Spleen (tissue), 11 donors: ENCODE measurements at regions not wholly inside any gene's neighbourhood (a gene's known extent, or its start where the extent isn't known, plus 50 kb on each side); places are given as distances from the start of the nearest gene placed in this dataset.
A peak's percentile ranks its signal among the peaks of the same experiment; 100 is the strongest.

Source experiments
- DNase-seq: peaks from one replicate; pipeline ENCODE4 v3.0.0-alpha.2; 2020
- H3K27ac ChIP-seq, 8 donors: fragments of 200-600 bp; sonication (generic) in 7 of 8; 1 replicate in 4 of 8; 2 replicates in 4 of 8; pipeline versions ENCODE4 v1.5.0 to v1.8.0; 2016 to 2021; ENCODE audit warnings: inconsistent platforms in 4 of 8, mild to moderate bottlenecking in 4 of 8, moderate library complexity in 1 of 8
- H3K27me3 ChIP-seq, 7 donors: fragments of 200-600 bp; sonication (generic) in 6 of 7; replicated peaks in 1 of 7; 1 replicate in 4 of 7; 2 replicates in 3 of 7; pipeline versions ENCODE4 v1.5.0 to v1.8.0; 2016 to 2021; ENCODE audit warnings: inconsistent platforms in 3 of 7, mild to moderate bottlenecking in 1 of 7
- H3K36me3 ChIP-seq, 6 donors: fragments of 200-600 bp; sonication (generic) in 5 of 6; 1 replicate in 4 of 6; 2 replicates in 2 of 6; pipeline versions ENCODE4 v1.5.0 to v1.8.0; 2016 to 2021; ENCODE audit warnings: inconsistent platforms in 2 of 6
- H3K4me1 ChIP-seq, 6 donors: fragments of 200-600 bp; sonication (generic) in 5 of 6; 1 replicate in 3 of 6; 2 replicates in 3 of 6; pipeline versions ENCODE4 v1.5.0 to v1.8.0; 2016 to 2021; ENCODE audit warnings: inconsistent platforms in 3 of 6
- H3K4me3 ChIP-seq, 8 donors: fragments of 200-600 bp; sonication (generic) in 7 of 8; 1 replicate in 4 of 8; 2 replicates in 4 of 8; pipeline versions ENCODE4 v1.5.0 to v1.8.0; 2016 to 2021; ENCODE audit warnings: inconsistent platforms in 4 of 8, mild to moderate bottlenecking in 4 of 8, moderate library complexity in 2 of 8
- H3K9me3 ChIP-seq, 8 donors: fragments of 200-600 bp; sonication (generic) in 7 of 8; 1 replicate in 4 of 8; 2 replicates in 4 of 8; pipeline versions ENCODE4 v1.5.0 to v1.8.0; 2016 to 2021; ENCODE audit warnings: inconsistent platforms in 4 of 8
- POLR2A ChIP-seq, 3 donors: fragments of 450-650 bp; IDR thresholded peaks; one replicate each; pipeline ENCODE4 v1.5.1; 2017; ENCODE audit warnings: antibody characterized with exemption in 3 of 3, mild to moderate bottlenecking in 1 of 3
- POLR2AphosphoS5 ChIP-seq, 3 donors: sonication (generic); formaldehyde crosslinking; IDR thresholded peaks; one replicate each; pipeline ENCODE4 v1.5.1; 2017; ENCODE audit warnings: antibody characterized with exemption in 3 of 3
- WGBS, 5 donors: extraction: QIAGEN DNeasy Blood & Tissue Kit in 3 of 5; methylation state at CpG; one replicate each; pipeline versions ENCODE4 v1.1.5 to v1.1.7; 2013 to 2018; 5-methylcytosine and 5-hydroxymethylcytosine counted together
- intact Hi-C: fragments of 100-400 bp; cut with DNase I; formaldehyde crosslinking; loops from one replicate; pipeline ENCODE4 v1.15.0; 2023; ENCODE audit warnings: low total_unique reads
- TF ChIP-seq, protein P1 (sequence below), 11 experiments: fragments of 200-600 bp in 7 of 11; fragments of 450-650 bp in 4 of 11; sonication (generic) in 4 of 11; IDR thresholded peaks in 8 of 11; conservative IDR thresholded peaks in 3 of 11; 1 replicate in 7 of 11; 2 replicates in 4 of 11; pipeline versions ENCODE4 v1.4.0 to v1.8.0; 2016 to 2021; ENCODE audit warnings: antibody characterized with exemption in 11 of 11, inconsistent platforms in 4 of 11, mild to moderate bottlenecking in 1 of 11
- donor health status: healthy with polysubstance abuse.
- donor health status: DM: no; HTN: no; CAD: no; lungs with moderate emphysema.
- donor health status: DM: no; HTN: no; CAD: no.
- donor health status: Bipolar disorder and iron deficiency.
- donor health status: healthy.
- donor health status: DM: no; HTN: no; CAD: no.
- donor health status: DM: yes; HTN: yes; CAD: no.

DNA sequence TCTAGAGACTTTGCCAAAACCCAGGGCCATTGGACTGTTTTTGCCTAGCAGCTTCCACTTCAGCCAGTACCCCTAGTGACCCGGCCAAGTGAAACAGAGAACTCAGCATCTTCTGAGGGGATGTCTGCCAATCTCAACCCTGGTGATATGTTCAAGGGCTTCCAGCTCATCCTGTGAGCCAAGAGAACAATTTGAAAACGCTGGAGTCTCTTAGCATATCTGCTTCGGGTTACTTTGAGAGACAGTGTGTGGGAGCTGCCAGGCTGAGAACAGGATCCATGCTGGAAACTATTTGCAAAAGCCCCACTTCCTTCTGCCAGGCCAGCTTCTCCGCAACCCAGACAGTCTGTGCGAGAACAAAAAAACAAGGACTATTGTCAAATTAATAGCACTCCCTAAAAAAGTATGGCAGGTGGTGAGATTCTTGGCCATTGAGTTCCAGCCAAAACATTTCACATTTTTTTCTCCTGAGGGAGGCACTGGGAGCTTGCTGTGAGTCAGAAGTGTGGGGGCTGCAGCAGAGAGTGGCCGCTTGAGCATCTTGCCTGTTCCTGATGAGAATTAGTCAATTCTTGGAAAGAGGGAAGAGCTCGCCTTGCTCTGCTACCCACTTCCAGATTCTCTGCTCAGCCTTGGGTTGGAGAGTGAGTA is 395.6 kb upstream of the TRIB2 start:
- H3K4me1 ChIP-seq = peaks cover 0 to 15% (median 0%) of the 10 kb centered on the region in 6 donors
- TF ChIP-seq, protein P1, sequence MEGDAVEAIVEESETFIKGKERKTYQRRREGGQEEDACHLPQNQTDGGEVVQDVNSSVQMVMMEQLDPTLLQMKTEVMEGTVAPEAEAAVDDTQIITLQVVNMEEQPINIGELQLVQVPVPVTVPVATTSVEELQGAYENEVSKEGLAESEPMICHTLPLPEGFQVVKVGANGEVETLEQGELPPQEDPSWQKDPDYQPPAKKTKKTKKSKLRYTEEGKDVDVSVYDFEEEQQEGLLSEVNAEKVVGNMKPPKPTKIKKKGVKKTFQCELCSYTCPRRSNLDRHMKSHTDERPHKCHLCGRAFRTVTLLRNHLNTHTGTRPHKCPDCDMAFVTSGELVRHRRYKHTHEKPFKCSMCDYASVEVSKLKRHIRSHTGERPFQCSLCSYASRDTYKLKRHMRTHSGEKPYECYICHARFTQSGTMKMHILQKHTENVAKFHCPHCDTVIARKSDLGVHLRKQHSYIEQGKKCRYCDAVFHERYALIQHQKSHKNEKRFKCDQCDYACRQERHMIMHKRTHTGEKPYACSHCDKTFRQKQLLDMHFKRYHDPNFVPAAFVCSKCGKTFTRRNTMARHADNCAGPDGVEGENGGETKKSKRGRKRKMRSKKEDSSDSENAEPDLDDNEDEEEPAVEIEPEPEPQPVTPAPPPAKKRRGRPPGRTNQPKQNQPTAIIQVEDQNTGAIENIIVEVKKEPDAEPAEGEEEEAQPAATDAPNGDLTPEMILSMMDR (IDR thresholded peaks at IDR 0.05 in 8 of 11, conservative IDR thresholded peaks at IDR 0.05 in 3 of 11) = no peak
- no peak for TF ChIP-seq POLR2AphosphoS5 (IDR thresholded peaks at IDR 0.05)
- TF ChIP-seq POLR2A (IDR thresholded peaks at IDR 0.05) = no peak
- H3K27ac ChIP-seq = peak overlapping the region in 2 of 8 donors; percentile 7 to 22
- DNase-seq = no peak
- no peak overlapping the region for H3K4me3 ChIP-seq
- 57 to 88% (median 78%) methylated on average over 7 of the region's 7 CpGs for WGBS, 5 donors
- H3K36me3 ChIP-seq = no peaks in the 10 kb centered on the region
- intact Hi-C loops = no loop called here
- H3K27me3 ChIP-seq = no peaks in the 10 kb centered on the region
- H3K9me3 ChIP-seq = no peaks in the 10 kb centered on the region

DNA sequence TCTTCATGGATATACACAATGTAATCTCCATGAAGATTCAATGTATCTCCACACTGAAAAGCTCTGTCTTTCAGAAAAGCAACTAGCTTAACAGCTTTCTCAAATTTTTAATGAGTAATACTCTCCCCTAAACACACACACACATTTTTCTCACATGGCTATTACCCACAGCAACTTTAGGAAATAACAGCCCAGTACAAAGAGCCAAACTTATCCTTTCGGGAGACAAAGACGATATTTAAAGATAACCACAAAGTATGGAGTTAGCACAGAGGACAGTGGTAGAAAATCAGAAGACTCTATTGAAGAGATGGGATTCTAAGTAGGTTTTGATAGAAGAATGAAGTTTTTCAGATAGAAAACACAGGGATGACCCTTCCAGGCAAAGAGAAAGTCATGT is 394.9 kb upstream of the TRIB2 start:
- WGBS, 5 donors = 87 to 95% (median 93%) methylated on average over 2 of the region's 2 CpGs
- H3K9me3 ChIP-seq = no peaks in the 10 kb centered on the region
- TF ChIP-seq POLR2A (IDR thresholded peaks at IDR 0.05) = no peak
- TF ChIP-seq POLR2AphosphoS5 (IDR thresholded peaks at IDR 0.05) = no peak
- TF ChIP-seq, protein P1 (IDR thresholded peaks at IDR 0.05 in 8 of 11, conservative IDR thresholded peaks at IDR 0.05 in 3 of 11) = no peak
- H3K4me1 ChIP-seq = peaks cover 0 to 15% (median 0%) of the 10 kb centered on the region in 6 donors
- intact Hi-C loops = no loop called here
- no peak overlapping the region for H3K4me3 ChIP-seq
- H3K27me3 ChIP-seq = no peaks in the 10 kb centered on the region
- no peak overlapping the region for H3K27ac ChIP-seq
- DNase-seq = no peak
- H3K36me3 ChIP-seq = no peaks in the 10 kb centered on the region

DNA sequence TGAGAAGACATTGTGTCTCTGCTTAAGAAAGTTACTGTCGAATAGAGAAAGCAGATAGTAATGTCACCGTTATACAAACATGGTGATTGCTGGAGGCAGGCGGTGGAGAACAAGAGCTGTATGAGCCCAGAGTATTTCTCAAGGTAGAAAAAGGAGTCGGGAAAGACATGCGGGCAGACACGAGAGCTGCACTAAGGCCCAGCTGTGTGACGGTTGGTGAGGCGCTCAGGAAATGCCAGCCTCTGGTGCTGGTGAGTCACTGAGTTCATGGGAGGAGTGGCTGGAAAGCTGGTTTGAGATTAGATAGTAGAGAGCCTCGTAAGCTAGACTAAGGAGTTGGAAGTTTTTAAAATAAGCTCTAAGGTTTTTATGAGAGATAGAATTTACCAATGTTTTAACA is 390.9 kb upstream of the TRIB2 start:
- no peak for TF ChIP-seq POLR2A (IDR thresholded peaks at IDR 0.05)
- TF ChIP-seq POLR2AphosphoS5 (IDR thresholded peaks at IDR 0.05) = no peak
- TF ChIP-seq, protein P1 (IDR thresholded peaks at IDR 0.05 in 8 of 11, conservative IDR thresholded peaks at IDR 0.05 in 3 of 11) = no peak
- no peaks in the 10 kb centered on the region for H3K27me3 ChIP-seq
- no peaks in the 10 kb centered on the region for H3K36me3 ChIP-seq
- DNase-seq = no peak
- no peaks in the 10 kb centered on the region for H3K9me3 ChIP-seq
- no peak overlapping the region for H3K4me3 ChIP-seq
- intact Hi-C loops = no loop called here
- 73 to 82% (median 78%) methylated on average over 9 of the region's 9 CpGs for whole genome bisulfite sequencing, 5 donors
- H3K27ac ChIP-seq = no peak overlapping the region
- H3K4me1 ChIP-seq = peaks cover 0 to under 1% (median 0%) of the 10 kb centered on the region in 6 donors

DNA sequence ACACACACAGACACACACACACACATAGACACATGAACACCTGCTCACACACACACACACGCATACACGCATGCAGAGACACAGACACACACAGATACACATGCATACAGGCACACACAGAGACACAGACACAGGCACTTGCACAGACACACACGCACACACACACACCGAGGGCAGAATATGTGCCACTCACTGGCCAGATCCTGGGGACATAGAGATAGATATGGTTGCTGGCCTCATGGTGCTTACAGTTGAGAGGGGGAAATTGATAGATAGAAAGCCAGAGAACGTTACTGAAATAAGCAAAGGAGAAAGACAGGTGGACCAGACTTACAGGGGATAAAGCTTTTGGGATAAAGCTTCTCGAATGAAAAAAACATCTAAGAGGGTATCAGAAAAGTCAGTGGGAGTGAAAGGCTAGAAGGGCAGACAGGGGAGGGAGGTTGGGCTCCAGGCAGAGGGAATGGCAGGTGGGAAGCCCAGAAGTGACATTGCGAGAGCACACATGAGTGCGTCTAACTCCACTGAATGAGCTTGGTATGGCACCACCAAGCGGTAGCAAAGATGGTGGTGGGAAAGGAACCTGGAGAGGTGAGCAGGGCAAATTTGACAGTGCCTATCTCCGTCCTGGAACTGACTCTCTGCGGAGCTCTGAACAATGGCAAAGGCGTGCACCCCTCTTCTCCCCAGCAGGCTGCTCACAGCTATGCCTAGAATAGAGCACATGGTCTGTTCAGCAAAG is 390.1 kb upstream of the TRIB2 start:
- no peak for DNase-seq
- Histone ChIP-seq H3K27ac (no peak overlapping the region), H3K27me3 (no peaks in the 10 kb centered on the region), H3K36me3 (no peaks in the 10 kb centered on the region), H3K4me3 (no peak overlapping the region), H3K9me3 (peaks cover 0 to 2% (median 0%) of the 10 kb centered on the region in 8 donors), H3K4me1 (no peaks in the 10 kb centered on the region)
- 79 to 86% (median 84%) methylated on average over 12 of the region's 12 CpGs for WGBS, 5 donors
- intact Hi-C loops = no loop called here
- TF ChIP-seq, protein P1 (IDR thresholded peaks at IDR 0.05 in 8 of 11, conservative IDR thresholded peaks at IDR 0.05 in 3 of 11) = peak in 4 of 11 experiments; percentile 10 to 28 (median 14)
- TF ChIP-seq POLR2AphosphoS5 (IDR thresholded peaks at IDR 0.05) (no peak), POLR2A (IDR thresholded peaks at IDR 0.05) (no peak)
